Caco-2 (cell line): ENCODE measurements at regions not wholly inside any gene's neighbourhood (a gene's known extent, or its start where the extent isn't known, plus 50 kb on each side); places are given as distances from the start of the nearest gene placed in this dataset.

Source experiments
- BruUV-seq: library from RNA; stranded (reverse); fragments of 400-500 nt; replicated peaks from 2 replicates; lab custom pipeline; 2021; lab: Mats Ljungman, UMichigan
- CTCF ChIA-PET: fragments of 300-600 bp; sonication (Branson Sonifier 250); formaldehyde crosslinking; loops from one replicate; lab custom pipeline; 2022; ENCODE audit warnings: antibody characterized with exemption; lab: Charles Lee
- POLR2A ChIA-PET: fragments of 300-600 bp; sonication (Branson Sonifier 250); formaldehyde crosslinking; loops from one replicate; lab custom pipeline; 2022; ENCODE audit warnings: antibody characterized with exemption; lab: Charles Lee
- DNase-seq, 2 experiments: peaks; one replicate each; pipeline versions ENCODE4 v3.0.0 to v3.0.0-alpha.2; 2020 to 2022
- H3K27me3 ChIP-seq: replicated peaks from 2 replicates; pipeline ENCODE4 v1.6.0; 2011; ENCODE audit warnings: low read length; ENCODE audit not compliant: control insufficient read depth, insufficient read depth
- H3K36me3 ChIP-seq: 2 replicates; pipeline ENCODE4 v1.5.1; 2011; ENCODE audit warnings: low read length; ENCODE audit not compliant: control insufficient read depth, insufficient read depth
- H3K4me1 ChIP-seq: fragments of 250-450 bp; sonication (Bioruptor Pico); 2 replicates; pipeline ENCODE4 v1.5.1; 2020; ENCODE audit warnings: mild to moderate bottlenecking
- H3K4me3 ChIP-seq: 2 replicates; pipeline ENCODE4 v1.5.1; 2011; ENCODE audit warnings: low read depth, mild to moderate bottlenecking, control low read depth, low read length
- H3K9me3 ChIP-seq: fragments of 250-450 bp; sonication (Bioruptor Pico); 2 replicates; pipeline ENCODE4 v1.5.1; 2020; ENCODE audit warnings: mild to moderate bottlenecking, moderate library complexity
- H3K27ac Mint-ChIP-seq: one replicate; pipeline ENCODE4 v1.8.0; 2022; ENCODE audit warnings: mixed read lengths; ENCODE audit not compliant: unreplicated experiment
- H3K27me3 Mint-ChIP-seq: one replicate; pipeline ENCODE4 v1.8.0; 2022; ENCODE audit warnings: mixed read lengths; ENCODE audit not compliant: insufficient read depth, unreplicated experiment
- H3K36me3 Mint-ChIP-seq: one replicate; pipeline ENCODE4 v1.8.0; 2022; ENCODE audit warnings: mild to moderate bottlenecking, mixed read lengths; ENCODE audit not compliant: insufficient read depth, unreplicated experiment
- H3K4me1 Mint-ChIP-seq: one replicate; pipeline ENCODE4 v1.8.0; 2022; ENCODE audit warnings: low read depth, mixed read lengths; ENCODE audit not compliant: unreplicated experiment
- H3K4me3 Mint-ChIP-seq: one replicate; pipeline ENCODE4 v1.8.0; 2022; ENCODE audit warnings: mild to moderate bottlenecking, moderate library complexity, mixed read lengths; ENCODE audit not compliant: unreplicated experiment
- H3K9me3 Mint-ChIP-seq: one replicate; pipeline ENCODE4 v1.8.0; 2022; ENCODE audit warnings: mixed read lengths; ENCODE audit not compliant: unreplicated experiment
- intact Hi-C: fragments of 100-400 bp; cut with micrococcal nuclease; formaldehyde crosslinking; loops from one replicate; pipeline ENCODE4 v1.10.0; 2022; ENCODE audit not compliant: unreplicated experiment
- TF ChIP-seq, protein P1 (sequence below), 2 experiments: fragments of 200-600 bp in 1 of 2; IDR thresholded peaks; 1 replicate in 1 of 2; 2 replicates in 1 of 2; pipeline versions ENCODE4 v1.5.1 to v1.8.0; 2011 to 2022; ENCODE audit warnings: antibody characterized with exemption in 1 of 2, control low read depth in 1 of 2, inconsistent platforms in 1 of 2, low read depth in 1 of 2, low read length in 1 of 2, mild to moderate bottlenecking in 1 of 2, moderate library complexity in 1 of 2; ENCODE audit not compliant: insufficient read depth in 1 of 2, severe bottlenecking in 1 of 2, unreplicated experiment in 1 of 2

DNA sequence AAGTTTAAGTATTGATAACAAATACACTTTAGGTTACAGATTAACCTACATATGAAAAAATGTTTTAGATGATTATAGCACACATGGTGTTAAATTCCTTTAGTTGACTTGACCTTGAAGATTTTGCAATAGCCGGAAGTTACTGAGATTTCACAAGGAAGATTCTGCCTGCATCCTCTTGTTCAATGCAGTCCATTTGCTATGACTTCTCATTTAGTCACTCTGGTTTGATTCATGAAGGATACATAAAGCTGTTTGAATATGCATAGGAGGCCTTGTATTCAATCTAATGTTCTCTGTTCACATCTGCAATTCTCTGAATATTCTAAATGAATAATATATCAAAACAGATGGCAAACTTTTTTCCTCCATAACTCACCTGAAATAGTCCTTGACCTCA, 870.2 kb upstream of the GOT2 start:
- POLR2A ChIA-PET = no interaction called here
- intact Hi-C loops = no loop called here
- no peaks in the 10 kb centered on the region for H3K27me3 ChIP-seq
- no peaks in the 10 kb centered on the region for H3K9me3 Mint-ChIP-seq
- H3K36me3 Mint-ChIP-seq = no peaks in the 10 kb centered on the region
- no peaks in the 10 kb centered on the region for H3K4me1 Mint-ChIP-seq
- H3K36me3 ChIP-seq = no peaks in the 10 kb centered on the region
- CTCF ChIA-PET = no interaction called here
- no peak overlapping the region for H3K4me3 Mint-ChIP-seq
- no peaks in the 10 kb centered on the region for H3K9me3 ChIP-seq
- TF ChIP-seq, protein P1, sequence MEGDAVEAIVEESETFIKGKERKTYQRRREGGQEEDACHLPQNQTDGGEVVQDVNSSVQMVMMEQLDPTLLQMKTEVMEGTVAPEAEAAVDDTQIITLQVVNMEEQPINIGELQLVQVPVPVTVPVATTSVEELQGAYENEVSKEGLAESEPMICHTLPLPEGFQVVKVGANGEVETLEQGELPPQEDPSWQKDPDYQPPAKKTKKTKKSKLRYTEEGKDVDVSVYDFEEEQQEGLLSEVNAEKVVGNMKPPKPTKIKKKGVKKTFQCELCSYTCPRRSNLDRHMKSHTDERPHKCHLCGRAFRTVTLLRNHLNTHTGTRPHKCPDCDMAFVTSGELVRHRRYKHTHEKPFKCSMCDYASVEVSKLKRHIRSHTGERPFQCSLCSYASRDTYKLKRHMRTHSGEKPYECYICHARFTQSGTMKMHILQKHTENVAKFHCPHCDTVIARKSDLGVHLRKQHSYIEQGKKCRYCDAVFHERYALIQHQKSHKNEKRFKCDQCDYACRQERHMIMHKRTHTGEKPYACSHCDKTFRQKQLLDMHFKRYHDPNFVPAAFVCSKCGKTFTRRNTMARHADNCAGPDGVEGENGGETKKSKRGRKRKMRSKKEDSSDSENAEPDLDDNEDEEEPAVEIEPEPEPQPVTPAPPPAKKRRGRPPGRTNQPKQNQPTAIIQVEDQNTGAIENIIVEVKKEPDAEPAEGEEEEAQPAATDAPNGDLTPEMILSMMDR (IDR thresholded peaks at IDR 0.05; ENCODE audit: insufficient read depth in 1 of 2, low read depth in 1 of 2, low read length in 1 of 2, severe bottlenecking in 1 of 2, unreplicated experiment in 1 of 2) = no peak
- BruUV-seq = no TSS peak
- H3K4me3 ChIP-seq = no peak overlapping the region
- H3K4me1 ChIP-seq = no peaks in the 10 kb centered on the region
- H3K27ac Mint-ChIP-seq = no peak overlapping the region
- DNase-seq = no peak
- H3K27me3 Mint-ChIP-seq = no peaks in the 10 kb centered on the region

DNA sequence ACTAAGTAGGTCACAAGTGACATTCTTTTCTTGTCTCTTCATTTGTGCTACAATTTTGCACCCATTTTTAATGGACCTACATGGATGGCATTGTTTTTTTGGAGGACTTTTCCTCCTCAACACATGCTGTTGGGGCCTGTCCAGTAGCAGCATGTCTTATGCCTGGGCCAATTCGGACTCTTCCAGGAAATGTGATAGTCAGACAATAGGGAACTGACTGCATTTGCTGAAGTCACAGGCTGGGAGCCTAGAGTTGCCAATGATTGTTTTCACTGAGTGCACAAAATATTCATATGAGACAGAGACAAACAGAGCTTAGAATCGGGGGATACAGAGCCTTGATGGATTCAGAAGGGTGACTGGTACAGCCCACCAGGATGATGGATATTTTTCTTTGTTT, 867.3 kb upstream of the GOT2 start:
- ChIA-PET CTCF (no interaction called here), POLR2A (no interaction called here)
- Histone ChIP-seq H3K4me1 (no peaks in the 10 kb centered on the region), H3K27me3 (no peaks in the 10 kb centered on the region), H3K4me3 (no peak overlapping the region), H3K36me3 (no peaks in the 10 kb centered on the region), H3K9me3 (no peaks in the 10 kb centered on the region)
- intact Hi-C loops = no loop called here
- peaks cover 4% of the 10 kb centered on the region for H3K27me3 Mint-ChIP-seq
- H3K4me3 Mint-ChIP-seq = no peak overlapping the region
- no peaks in the 10 kb centered on the region for H3K4me1 Mint-ChIP-seq
- DNase-seq = no peak
- no peaks in the 10 kb centered on the region for H3K9me3 Mint-ChIP-seq
- BruUV-seq = no TSS peak
- no peak overlapping the region for H3K27ac Mint-ChIP-seq
- no peaks in the 10 kb centered on the region for H3K36me3 Mint-ChIP-seq
- TF ChIP-seq, protein P1 (IDR thresholded peaks at IDR 0.05; ENCODE audit: insufficient read depth in 1 of 2, low read depth in 1 of 2, low read length in 1 of 2, severe bottlenecking in 1 of 2, unreplicated experiment in 1 of 2) = no peak

DNA sequence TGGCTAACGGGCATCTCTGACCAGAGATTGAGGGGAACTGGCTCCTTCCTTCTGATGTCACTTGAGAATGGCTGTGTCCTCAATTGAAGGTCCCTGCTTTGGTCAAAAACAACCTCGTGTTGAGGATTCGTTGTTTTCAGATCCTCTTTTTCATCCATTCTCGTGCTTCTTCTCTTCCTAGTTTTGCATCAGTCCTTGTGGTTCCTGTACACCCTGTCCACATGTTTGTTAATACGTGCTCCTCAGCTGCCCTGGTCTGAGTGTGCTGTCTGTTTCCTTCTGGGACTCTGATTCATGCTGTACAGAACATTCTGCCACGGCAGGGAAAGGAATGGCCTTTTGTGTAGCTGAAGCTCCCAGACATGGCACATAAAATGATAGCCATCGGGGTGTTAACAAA, 863.2 kb upstream of the GOT2 start:
- BruUV-seq = no TSS peak
- no peak overlapping the region for H3K4me3 ChIP-seq
- Mint-ChIP-seq H3K36me3 (no peaks in the 10 kb centered on the region), H3K4me3 (no peak overlapping the region), H3K27me3 (peaks cover 4% of the 10 kb centered on the region), H3K27ac (no peak overlapping the region), H3K4me1 (no peaks in the 10 kb centered on the region), H3K9me3 (no peaks in the 10 kb centered on the region)
- no peaks in the 10 kb centered on the region for H3K36me3 ChIP-seq
- no peak for DNase-seq
- H3K27me3 ChIP-seq = no peaks in the 10 kb centered on the region
- intact Hi-C loops = no loop called here
- TF ChIP-seq, protein P1 (IDR thresholded peaks at IDR 0.05; ENCODE audit: insufficient read depth in 1 of 2, low read depth in 1 of 2, low read length in 1 of 2, severe bottlenecking in 1 of 2, unreplicated experiment in 1 of 2) = no peak
- H3K4me1 ChIP-seq = no peaks in the 10 kb centered on the region
- no peaks in the 10 kb centered on the region for H3K9me3 ChIP-seq
- ChIA-PET POLR2A (no interaction called here), CTCF (no interaction called here)
